DMS 273 treated with DMSO at 0.1 percent for 48 hours (cell line): ENCODE measurements at regions not wholly inside any gene's neighbourhood (a gene's known extent, or its start where the extent isn't known, plus 50 kb on each side); places are given as distances from the start of the nearest gene placed in this dataset.

ENCODE experiments used
- DNase-seq: peaks from one replicate; lab custom pipeline; 2025; lab: John Stamatoyannopoulos, UW

DNA sequence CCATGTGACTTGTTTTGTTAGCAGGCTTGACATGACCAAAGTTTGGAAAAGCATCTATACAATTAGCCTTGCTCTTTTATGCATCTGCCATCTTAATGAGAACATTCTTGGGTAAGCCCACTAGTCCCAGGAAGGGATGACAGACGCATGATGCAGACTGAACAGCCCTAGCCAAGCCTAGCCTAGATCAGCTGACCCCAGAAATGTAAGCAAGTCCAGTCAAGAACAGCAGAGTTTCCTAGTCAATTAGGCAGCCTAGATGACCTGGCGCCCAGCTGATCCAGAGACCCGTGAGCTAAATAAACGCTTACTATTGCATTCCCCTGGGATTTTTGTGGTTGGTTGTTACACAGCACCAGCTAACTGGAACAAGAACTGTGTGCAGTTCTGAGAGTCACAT, 457.9 kb downstream of the BCOR start:
- no peak for DNase-seq

DNA sequence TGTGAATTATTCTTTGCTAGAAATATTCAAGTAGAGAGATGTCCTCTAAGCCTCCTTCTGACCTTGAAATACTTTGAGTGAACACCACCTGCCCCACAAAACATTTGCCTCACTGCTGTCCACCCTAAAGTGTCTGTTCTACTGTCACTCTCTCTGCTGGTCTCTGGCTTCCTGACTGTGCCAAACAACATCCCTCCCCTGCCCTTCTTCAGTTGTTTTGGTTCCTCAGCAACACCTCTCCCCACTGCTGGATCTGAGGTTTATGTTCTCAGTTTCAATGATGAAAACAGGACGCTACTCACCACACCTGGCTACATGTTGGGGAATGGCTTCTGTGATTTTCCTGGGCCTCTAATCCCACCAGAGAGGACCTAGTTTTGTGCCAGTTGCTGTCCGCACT, 456.9 kb downstream of the BCOR start:
- no peak for DNase-seq

DNA sequence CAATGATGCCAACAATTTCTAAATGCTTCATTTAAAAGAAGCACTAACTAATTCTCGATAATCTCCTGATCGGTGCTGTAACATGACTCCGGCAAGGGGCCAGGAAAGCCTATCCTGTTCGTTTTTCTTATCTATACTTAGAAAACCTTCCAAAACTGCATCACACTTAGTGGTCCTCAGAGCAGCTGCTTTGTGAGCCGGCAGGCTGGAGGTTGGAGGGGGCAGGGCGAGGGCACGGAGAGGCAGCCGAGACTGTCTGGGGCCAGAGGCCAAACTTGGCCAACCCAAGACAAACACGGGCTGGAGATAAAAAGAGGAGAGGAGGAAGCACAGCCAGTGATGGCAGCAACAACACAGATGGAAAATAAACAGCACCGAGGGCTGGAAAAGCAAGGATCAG, 455.7 kb downstream of the BCOR start:
- DNase-seq, result no peak

DNA sequence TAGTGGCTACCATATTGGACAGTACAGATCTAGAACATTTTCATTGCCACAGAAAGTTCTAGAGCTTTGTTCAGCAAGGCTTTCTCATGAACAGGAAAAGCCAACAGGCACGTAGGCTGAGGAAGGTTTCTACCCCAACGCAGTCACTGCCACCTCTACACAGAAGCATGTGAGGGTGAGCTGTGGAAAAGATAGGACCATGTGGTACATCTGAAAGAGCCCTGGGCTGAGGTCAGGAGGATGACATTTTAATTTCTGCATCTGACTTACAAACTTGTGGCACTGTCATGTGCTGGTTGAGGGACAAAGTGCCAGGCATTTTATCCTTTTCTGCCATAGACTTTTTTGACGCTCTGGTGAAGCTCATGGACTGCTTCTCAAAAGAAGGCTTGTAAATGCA, 454.2 kb downstream of the BCOR start:
- DNase-seq, result no peak

DNA sequence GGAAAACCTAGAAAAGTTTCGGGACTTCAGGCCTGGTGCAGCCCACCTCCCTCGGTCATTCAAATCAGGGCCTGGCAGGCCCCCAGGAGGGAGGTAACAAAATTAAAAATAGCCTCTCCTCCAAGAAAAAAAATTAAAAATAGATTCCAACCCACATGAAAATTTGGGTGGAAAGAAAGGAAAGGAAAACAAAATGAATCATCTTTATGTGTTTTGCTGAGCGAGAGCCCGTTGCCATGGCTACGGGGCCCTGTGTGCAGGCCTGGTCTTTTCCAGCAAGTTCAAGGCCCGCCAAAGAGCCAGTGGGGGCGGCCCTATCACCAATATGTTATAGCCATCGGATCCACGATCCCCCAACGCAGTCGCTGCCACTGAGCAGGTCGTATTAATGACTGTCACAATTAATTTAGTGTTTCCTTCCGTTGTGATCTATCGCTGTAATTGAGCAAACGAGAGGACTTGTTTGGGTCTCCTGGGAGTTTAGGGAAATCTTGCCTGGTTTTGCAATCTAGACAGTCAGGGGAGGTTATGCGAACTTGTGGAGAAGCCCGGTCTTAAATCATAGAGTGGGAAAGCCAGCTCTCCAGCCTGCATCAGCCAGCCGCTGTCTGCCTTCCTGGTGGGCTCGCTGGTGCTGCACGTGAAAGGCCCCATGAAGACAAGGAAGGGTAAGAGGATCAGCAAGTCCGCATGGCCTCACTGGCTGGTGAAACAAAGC, 452.4 kb downstream of the BCOR start:
- no peak for DNase-seq

DNA sequence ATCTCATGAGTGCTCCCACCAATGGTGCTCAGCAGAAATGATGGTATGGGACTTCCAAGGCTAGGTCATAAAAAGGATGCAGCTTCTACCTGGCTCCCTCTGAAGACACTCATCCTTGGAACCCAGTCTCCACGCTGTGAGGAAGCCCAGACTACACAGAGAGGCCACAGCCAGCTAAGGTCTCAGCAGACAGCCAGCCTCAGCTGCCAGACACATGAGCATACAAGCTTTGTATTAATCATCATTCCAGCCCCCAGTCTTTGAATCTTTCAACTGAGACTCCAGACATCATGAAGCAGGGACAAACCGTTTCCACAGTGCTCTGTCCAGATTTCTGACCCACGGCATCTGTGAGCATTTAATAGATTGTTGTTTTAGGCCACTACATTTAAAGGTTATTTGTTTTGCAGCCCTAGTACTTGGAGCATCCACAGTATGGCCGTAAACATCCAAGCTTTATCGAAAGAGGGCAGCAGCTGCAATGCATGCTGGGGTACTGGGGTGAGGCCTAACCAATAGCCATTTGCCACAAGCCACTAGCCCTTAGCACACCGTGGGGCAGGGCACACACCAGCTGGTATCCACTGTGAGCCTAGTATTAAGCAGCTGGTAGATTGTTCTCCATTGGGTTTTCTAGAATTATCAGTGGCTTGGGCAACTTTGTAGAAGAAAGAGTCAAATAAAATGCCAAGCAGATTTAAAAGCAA, 449.1 kb downstream of the BCOR start:
- no peak for DNase-seq

DNA sequence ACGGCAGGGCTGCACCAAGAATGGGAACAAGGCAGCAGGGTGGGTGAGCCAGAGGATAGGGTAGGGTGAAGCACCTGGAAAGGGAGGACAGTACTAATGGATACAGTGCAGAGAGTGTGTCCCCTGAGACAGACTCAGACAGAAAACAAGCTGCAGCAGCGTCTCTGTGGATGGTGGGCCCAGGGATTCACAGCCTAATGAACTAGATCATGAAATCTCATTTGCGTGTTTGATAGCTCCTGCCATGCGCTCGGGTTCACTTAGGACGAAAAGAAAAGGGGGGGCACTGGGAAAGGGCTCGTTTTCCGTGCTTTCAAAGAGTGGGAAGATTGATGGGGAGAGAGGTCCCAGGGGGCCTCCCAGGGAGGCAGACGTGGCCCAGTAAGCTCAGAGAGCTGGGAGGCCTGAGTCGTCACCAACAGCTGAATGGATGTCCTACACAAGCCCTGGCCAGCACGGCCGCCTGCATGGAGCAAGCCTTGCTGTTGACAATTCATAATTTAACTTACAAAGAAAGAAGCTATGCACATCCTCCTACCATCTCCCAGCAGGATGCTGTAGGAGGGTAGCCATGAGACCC, 446.9 kb downstream of the BCOR start:
- DNase-seq, result no peak

DNA sequence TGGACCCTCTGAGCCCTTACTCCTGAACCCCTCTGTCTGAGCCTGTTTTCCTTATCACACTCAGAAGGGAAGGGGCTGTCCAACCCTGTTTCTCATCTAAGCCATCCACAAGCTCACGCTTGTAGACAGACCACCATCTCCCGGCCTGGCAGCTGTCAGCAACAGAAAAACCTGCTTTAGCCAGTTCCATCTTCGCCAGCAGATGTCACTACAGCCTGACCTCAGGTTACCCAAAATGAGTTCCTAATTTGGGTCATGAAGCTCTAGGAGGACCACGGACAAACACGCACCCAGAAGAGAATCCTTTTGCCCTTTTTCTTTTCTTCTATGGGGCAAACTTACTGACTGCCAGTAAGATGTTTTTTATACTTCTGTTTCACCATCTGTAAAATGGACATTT, 445.4 kb downstream of the BCOR start:
- no peak for DNase-seq

DNA sequence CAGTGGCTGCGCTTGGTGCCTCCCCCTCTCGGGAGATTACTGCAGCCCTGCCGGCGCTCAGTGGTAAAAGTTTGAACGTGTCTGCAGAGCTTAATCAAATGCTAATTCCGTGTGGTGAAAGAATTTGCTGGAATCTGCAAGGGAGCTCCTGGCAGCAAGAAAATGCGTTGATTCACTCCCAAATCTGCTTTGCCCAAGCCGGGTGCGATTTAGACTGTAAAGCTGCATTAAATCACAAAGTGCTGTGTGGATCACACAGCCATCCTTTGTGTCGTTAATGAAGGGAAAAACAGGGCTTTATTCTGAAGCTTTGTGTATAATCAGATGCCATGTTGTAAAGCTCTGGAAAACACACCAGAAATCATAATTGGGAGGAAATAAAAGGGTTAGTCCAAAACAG, 444.1 kb downstream of the BCOR start:
- no peak for DNase-seq

DNA sequence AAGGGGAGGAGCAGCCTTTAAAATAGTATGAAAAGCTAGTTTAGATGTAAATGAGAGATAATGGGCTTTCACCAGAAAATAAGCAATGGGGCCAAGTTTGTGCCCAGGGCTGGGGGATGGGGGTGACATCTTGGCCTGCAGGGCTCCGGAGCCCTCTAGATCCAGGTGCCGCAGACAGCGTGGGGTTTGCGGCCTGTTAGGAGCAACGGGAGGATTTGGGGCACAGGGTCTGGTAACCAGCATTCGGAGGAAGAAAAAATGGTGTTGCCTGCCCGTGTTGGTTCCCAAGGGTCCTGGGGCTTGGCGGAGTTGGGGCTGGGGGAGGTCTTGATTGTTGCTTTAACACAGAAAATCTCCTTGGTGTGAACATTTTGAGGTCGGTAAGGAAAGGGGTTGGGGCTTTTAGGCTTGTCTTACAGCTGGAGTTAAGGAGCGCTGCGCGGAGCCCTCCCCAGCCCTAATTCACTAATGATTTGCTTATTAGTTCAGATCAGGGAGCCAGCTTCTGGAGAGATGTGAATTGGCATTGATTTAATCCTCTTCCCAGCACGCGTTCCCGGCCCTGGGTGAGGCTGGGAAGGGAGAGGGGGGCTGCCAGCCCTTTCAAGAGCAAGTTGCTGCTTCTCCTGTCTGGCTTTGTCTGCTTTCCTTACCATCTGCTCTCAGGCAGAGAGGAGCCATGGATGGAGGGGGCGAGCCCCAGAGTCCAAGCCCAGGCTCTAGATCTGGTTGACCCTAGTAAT, 443.4 kb downstream of the BCOR start:
- no peak for DNase-seq

DNA sequence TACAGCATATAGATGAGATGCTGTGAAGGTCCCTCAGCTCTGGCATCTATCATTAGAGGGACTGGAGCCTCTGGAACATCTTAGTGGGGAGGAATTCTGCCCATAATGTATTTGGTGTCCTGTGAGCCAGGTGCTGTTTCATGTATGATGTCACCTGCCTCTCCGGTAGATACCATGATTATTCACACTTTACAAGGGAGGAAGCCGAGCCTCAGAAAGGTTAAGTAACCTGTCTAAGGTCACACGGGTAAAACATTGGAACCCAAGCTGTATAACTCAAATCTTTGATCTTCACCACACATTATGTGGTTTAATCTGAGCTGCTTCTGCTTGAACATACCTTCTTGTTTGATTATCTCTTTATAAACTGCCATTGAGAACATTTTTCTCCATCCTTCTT, 442.8 kb downstream of the BCOR start:
- no peak for DNase-seq

DNA sequence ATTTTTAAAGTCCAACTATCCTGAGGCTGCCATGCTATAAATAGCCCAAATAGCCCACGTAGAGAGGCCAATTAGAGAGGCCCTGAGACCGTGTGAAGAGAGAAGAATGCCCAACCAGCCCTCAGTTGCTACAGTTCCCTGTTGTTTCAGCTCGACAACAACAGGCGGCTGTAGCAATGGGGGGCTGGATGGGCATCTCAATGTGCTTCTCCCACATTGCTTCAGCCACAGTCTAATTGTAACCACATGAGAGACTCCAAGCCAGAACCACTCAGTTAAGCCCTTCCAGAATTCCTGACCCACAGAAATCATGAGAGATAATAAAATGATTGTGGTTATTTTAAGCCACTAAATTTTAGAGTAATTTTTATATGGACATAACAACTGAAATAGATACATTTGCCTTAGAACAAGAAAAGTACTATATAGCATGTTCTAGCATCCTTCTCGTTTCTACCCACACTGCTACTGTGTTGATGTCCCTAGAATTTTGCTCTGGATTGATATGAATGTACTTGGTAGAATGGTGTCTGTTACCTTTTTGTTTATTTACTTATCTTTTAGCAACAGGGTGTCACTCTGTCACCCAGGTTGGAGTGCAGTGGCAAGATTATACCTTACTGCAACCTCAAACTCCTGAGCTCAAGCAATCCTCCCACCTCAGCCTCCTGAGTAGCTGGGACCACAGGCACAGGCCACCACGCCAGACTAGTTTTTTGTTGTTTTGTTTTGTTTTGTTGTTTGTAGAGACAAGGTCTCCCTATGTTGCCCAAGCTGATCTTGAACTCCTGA, 436.4 kb downstream of the BCOR start:
- no peak for DNase-seq

DNA sequence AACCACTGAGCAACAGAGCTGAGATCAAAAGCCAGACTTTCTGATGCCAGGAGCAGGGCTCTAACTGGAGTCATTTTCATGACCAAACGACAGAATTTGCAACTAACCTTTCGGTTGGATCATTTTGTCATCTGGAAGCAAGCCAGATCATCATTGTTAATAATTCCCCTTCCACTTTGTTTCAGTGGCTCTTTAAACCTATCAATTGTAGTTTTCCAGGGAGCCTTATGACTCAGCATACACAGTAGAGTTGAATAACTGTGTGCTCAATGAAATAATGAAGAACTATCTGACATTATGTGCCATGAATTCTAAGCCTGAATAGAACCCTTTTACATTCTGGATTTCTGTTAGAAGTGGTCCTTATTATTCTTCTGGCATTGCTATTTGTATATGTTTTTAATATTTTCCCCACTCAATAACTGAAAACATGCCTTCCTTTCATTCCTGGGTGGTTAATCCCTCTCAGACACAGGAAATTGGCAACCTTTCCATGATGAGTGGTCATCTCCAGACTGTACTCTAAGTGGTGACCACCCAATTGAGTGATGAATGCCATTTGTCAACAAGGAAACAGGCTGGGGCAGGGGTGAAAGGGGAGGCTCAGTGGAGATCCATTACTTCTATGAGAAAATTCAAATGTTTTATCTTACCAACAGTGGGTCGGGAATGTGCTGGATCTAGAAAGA, 431.8 kb downstream of the BCOR start:
- DNase-seq, result no peak

DNA sequence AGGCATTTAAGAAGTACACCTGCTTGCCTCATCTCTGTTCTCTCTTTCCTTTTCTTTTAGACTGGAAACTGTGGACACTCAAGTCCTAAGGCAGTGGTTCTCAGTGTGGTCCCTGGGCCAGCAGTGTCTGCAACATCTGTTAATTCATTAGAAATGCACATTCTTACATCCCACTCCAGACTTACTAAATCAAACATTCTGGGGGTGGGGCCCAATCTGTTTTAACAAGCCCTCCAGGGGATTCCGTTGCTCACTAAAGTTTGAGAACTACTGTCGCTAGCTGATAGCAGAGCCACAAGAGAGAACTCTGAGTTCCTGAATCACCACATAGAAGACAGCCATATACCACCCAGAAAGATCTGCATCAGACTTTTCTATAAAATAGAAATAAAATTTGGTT, 430.6 kb downstream of the BCOR start:
- DNase-seq, result peak; percentile 17

DNA sequence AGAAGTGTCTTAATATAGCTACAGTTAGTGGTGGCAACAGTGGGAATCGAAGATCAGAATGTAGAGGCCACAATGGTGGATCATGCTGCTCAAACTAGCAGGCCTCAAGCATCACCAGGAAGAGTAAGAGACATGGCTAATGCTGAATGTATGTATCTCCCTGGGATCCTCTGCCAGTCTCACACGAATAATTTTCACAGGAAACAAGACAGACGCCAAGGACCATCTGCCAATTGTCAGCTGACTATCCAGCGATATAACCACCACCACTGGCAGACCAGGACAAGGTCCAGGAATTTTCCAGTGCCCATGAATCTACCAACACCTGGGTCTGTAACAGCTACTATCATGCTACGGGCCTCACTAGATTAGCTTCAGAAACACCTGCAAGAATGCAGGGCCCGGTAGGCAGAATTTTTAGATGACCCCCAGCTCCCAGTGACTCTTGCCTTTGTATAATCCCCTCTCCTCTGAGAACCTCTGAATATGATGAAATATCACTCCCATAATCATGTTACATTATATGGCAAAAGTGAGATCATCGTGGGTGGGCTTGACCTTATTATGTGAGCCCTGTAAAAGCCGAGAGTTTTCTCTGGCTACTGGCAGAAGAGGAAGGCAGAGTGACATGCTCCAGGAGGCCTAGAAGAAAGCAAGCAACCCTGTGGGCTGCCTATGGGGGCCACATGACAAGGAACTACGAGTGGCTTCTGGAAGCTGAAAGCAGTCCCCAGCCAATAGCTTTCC, 429.8 kb downstream of the BCOR start:
- DNase-seq, result no peak

DNA sequence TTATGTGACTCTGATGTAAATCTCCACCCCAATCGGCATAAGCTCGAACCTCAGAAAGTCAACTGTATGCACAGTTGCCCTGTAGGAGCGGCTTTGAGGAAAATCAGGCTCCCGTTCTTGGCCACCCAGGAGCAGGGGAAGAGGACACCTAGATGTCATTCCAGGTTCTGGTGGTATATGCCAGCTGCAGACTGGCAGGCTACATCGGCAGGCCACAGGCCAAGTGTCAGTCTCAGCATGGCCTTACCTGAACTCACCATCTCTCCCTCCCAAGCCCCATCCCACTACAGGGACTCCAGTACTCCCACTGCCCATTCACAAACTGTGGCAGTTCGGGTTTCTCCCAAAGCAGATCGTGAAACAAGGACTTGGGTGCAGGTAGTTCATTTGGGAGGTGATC, 428.1 kb downstream of the BCOR start:
- DNase-seq, result no peak

DNA sequence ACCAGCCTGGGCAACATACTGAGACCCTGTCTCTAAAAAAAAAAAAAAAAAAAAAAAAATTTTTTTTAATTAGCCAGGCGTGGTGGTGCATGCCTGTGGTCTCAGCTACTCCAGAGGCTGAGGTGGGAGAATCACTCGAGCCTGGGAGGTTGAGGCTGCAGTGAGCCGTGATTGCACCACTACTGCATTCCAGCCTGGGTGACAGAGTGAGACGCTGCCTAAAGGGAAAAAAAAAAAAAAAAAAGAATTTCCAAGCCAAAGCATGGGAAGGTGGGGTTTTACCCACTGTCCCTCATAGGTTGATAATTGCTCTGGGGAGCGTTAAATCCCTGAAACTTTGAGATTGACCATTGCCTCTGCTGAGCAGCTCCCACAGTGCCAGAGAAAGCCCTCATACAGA, 427.5 kb downstream of the BCOR start:
- DNase-seq, result no peak

DNA sequence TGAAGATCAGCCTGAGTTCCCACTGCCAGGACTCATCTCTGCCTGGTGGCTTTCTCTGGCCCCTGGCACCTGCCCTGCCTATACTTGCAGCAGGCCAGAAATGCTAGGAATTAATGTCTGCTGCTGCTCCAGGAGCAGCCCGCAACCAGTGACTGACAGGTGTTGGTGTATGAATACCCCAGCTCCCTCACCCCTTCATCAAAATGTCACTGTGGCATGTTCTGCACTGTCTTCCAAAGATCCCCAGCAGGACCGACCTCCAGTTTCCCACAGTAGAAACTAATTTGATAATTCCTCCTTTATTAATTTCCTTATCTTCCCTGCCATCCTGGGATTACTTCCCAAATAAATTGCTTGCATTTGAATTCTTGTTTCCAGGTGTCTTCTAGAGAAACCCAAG, 425.4 kb downstream of the BCOR start:
- DNase-seq, result no peak

DNA sequence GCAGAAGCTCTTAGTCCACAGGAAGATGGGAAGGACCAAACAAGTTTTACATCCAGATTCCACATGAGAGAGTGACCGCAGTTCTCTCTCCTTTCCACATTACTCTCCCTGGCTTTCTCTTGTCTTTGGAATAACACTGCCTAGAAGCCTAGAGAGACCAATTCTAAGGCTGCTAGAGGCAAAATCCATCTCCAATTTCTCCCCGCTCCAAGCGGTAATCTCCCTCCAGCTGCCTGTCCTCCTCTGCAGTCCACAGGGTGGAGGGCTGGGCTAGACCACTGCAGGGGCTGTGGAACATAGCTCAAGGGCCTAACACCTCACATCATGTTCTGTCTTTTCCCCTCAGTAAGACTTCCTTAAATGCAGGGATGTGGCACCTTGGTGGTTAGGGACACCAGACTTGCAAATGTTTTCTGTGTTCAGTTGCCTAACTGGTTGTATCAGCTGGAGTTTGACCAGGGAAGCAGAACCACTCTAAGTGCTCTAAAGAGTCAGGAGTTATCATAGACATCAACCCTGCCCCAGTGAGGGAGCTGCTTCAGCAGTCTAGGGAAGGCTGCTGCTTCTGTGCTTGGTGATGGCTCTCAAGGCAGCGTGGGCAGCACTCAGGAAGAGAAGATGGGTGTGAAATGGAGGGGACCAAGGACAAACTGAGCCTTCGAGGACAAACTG, 423.1 kb downstream of the BCOR start:
- DNase-seq, result no peak

DNA sequence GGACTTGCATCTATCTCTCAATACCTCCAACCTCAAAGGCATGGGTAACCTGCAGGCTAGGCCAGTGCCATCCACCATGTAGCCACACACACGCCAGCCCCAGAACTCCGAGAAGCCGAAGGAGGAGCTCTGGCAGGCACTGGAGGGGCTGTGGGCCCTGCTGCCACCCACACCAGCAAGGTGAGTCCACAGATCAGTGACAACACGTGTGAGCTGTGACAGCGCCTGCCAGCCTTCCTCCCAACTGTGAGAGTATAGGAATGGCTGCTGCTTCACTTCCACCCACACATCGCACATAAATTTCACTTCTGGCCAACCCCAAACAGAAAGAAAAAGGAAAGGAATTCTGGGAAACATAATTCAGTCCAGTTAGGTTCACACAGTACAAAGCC, 422.6 kb downstream of the BCOR start:
- DNase-seq, result no peak
